Effector memory CD8-positive, alpha-beta T cell (primary cell): ENCODE measurements at regions not wholly inside any gene's neighbourhood (a gene's known extent, or its start where the extent isn't known, plus 50 kb on each side); places are given as distances from the start of the nearest gene placed in this dataset.

Source experiments
- ATAC-seq: fragments of 150-1000 bp; cut with Tn5 transposase; replicated peaks from 2 replicates; pipeline ENCODE4 v1.10.0; 2021; ENCODE audit warnings: mild to moderate bottlenecking, moderate library complexity
- DNase-seq, 3 experiments: peaks; one replicate each; pipeline ENCODE4 v3.0.0; 2021
- H3K27ac Mint-ChIP-seq, 2 donors: one replicate each; pipeline ENCODE4 v1.8.0; 2022; ENCODE audit warnings: mild to moderate bottlenecking in 2 of 2, mixed read lengths in 2 of 2, moderate library complexity in 2 of 2
- H3K27me3 Mint-ChIP-seq, 2 donors: one replicate each; pipeline ENCODE4 v1.8.0; 2022; ENCODE audit warnings: mixed read lengths in 2 of 2
- H3K36me3 Mint-ChIP-seq: one replicate; pipeline ENCODE4 v1.8.0; 2022; ENCODE audit warnings: mild to moderate bottlenecking, moderate library complexity, mixed read lengths; ENCODE audit not compliant: insufficient read depth
- H3K4me1 Mint-ChIP-seq, 2 donors: one replicate each; pipeline ENCODE4 v1.8.0; 2022; ENCODE audit warnings: low read depth in 2 of 2, mixed read lengths in 2 of 2
- H3K4me3 Mint-ChIP-seq, 2 donors: one replicate each; pipeline ENCODE4 v1.8.0; 2022; ENCODE audit warnings: mild to moderate bottlenecking in 2 of 2, mixed read lengths in 2 of 2, moderate library complexity in 2 of 2
- H3K9me3 Mint-ChIP-seq, 2 donors: one replicate each; pipeline ENCODE4 v1.8.0; 2022; ENCODE audit warnings: mixed read lengths in 2 of 2

DNA sequence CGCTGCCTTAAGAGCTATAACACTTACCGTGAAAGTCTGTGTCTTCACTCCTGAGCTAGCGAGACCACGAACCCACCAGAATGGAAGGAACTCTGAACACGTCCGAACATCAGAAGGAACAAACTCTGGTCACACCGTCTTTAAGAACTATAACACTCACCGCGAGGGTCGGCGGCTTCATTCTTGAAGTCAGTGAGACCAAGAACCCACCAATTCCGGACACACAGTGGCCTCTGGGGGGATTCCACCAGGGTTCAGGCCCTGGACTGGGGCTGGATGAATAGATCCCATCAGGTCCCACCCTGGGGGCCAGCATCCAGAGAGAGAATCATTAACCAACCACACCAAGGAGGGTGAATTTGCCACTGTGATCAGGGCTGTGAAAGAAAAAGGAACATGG lies 55.8 kb upstream of the ATP12A start:
- H3K9me3 Mint-ChIP-seq = no peaks in the 10 kb centered on the region
- no peaks in the 10 kb centered on the region for H3K27me3 Mint-ChIP-seq
- peaks cover 5% of the 10 kb centered on the region for H3K36me3 Mint-ChIP-seq
- DNase-seq = no peak
- peak overlapping the region; percentile 71 to 93 for H3K27ac Mint-ChIP-seq
- no peak for ATAC-seq
- no peak overlapping the region for H3K4me3 Mint-ChIP-seq
- peaks cover 31 to 39% of the 10 kb centered on the region in 2 donors for H3K4me1 Mint-ChIP-seq

DNA sequence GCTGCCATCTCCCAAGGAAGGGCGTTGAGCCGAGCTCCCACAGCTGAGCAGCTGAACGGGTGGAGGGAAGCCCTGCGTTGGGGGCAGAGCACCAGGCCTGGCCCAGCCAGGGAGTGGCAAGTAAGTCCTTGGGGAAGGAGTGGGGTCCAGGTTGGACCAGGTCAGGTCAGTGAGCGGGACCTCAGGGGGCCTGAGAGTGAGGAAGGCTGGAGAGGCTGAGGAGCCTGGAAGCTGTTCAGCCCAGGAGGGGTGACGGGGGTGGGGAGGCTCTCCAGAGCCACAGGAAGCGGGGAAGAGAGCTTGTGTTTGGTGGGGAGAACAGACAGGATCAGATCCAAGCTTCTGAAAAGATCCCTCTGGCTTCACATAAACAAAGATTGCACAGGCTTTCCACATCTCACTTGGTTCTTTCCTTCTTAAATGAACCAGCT lies 55.4 kb upstream of the ATP12A start:
- DNase-seq (no peak), ATAC-seq (no peak)
- Mint-ChIP-seq H3K27ac (peak overlapping the region; percentile 71 to 93), H3K27me3 (no peaks in the 10 kb centered on the region), H3K4me1 (peaks cover 29 to 35% of the 10 kb centered on the region in 2 donors), H3K36me3 (peaks cover under 1% of the 10 kb centered on the region), H3K4me3 (peak overlapping the region in 1 of 2 donors; percentile 51), H3K9me3 (no peaks in the 10 kb centered on the region)

DNA sequence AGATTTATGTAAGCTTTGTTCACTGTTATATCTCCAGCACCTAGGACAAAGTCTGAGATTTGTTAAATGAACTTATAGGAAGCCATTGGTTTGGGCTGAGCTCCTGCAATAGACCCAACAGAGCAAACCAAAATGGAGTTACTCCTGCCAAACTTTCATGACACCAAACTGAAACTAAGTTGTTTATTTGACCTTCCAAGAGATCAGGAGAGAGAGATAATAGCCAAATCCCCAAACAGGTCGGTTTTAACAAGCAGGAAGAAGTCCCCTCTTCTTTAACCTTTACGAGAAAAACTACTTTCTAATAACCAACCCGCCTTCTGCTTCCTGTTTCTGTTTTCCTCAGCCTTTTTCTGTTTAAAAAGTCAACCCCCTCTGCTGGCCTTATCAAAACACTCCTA lies 54.9 kb upstream of the ATP12A start:
- Mint-ChIP-seq H3K4me1 (peaks cover 28 to 37% of the 10 kb centered on the region in 2 donors), H3K36me3 (no peaks in the 10 kb centered on the region), H3K9me3 (no peaks in the 10 kb centered on the region), H3K27me3 (no peaks in the 10 kb centered on the region), H3K27ac (peak overlapping the region; percentile 71 to 93), H3K4me3 (peak overlapping the region; percentile 48 to 51)
- ATAC-seq (peak; percentile 17), DNase-seq (no peak)

DNA sequence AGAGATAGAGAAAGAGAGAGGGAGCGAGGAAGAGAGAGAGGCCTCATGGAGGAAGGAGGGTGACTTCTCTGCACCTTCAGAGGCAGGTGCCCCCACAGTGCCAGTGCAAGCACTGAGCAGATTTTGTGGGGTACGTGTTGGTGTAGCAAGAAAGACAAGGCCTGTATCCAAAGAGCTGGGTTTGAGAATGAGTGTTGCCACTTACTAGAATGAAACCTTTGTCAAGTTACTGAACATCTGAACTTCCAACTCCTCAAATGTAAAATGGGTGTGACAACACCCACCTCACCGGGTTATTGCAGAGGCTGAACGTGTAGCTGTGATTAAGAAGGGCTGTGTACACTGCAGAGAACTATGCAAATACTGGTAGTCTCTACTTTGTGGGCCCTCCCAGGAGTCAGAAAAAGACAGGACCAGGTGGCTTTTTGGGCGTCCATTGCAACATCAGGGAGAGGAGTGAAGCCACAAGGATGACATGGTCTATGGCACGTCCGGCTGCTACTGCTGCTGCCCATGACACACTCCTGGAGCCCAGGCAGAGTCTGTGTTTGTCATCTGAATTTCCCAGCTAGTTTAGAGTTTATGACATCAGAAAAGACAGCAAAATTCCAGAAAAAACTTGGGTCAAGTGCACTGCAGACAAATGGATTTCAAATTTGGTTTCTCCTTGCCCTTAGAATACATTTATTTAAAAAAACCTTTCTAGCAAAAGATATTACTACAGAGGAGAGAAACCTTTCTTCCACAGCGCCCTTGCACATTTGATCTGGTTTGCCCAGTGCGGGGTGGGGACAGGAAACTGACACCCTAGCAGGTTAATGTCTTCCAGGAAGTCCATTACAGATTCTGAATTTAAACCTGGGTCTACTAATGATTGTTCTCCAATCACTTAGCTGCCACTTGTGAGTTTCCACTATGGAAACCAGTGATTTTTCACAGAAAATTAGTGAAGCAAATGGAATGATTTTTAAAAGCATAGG lies 54.0 kb upstream of the ATP12A start:
- DNase-seq (peak; percentile 24 to 27 (median 26)), ATAC-seq (peak; percentile 82)
- Mint-ChIP-seq H3K9me3 (no peaks in the 10 kb centered on the region), H3K27me3 (no peaks in the 10 kb centered on the region), H3K36me3 (no peaks in the 10 kb centered on the region), H3K27ac (peak overlapping the region; percentile 71 to 93), H3K4me1 (peaks cover 33 to 43% of the 10 kb centered on the region in 2 donors), H3K4me3 (peak overlapping the region; percentile 48 to 51)

DNA sequence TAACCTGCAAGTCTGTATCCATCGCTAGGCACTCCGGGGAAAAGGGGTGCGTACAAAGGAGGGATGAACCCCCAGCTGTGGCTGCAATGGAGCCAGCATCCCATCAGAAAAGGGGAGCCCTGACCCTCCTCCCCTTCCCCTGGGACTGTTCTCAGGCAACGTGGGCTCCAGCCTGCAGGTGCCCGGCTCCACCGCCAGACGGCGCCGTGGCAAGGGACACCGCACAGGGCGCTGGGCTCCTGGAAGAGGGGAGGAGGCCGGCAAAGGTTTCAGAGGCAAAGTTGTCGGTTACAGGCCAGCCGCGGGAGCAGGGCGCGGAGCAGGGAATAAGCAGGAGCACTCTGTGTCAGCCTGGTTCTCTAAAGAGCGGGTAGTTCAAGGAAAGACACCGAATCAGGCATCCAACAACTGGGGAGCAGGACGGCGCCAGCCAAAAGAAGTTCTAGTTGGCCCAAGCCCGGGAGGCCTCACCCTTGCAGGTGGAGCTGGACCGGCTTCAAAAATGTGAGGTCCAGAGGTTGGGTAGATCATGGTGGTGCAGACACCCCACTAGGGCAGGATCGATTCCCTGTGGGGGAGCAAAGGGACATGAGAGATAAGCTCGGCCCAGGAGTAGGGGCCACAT lies 53.0 kb upstream of the ATP12A start:
- DNase-seq = no peak
- Mint-ChIP-seq H3K4me3 (no peak overlapping the region), H3K27ac (peak overlapping the region; percentile 71 to 93)

DNA sequence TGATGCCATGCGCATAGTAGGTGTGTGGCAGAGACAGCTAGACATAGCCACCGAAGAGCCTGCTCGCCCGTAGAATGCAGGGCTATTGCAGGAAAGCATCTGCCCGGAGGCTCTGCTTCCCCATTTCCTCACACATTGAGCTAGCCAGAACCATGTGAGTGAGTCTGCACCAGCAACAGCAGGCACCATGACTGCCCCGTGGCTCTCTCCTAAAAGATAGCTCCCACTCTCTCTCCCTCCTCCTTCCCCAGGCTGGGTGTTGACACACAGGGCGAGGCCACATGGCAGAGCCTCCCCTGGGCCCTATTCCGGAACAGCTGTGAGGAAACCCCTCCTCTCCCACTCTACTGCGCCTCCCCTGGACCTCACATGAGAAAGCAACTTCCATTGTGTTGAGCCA lies 52.3 kb upstream of the ATP12A start:
- ATAC-seq (no peak), DNase-seq (no peak)
- Mint-ChIP-seq H3K27ac (peak overlapping the region in 1 of 2 donors; percentile 75), H3K4me3 (no peak overlapping the region), H3K4me1 (peaks cover 30 to 44% of the 10 kb centered on the region in 2 donors), H3K27me3 (no peaks in the 10 kb centered on the region), H3K9me3 (no peaks in the 10 kb centered on the region), H3K36me3 (no peaks in the 10 kb centered on the region)

More for the DNA sequence above, 53.0 kb upstream of the ATP12A start:
- H3K9me3 Mint-ChIP-seq = no peaks in the 10 kb centered on the region
- ATAC-seq = no peak
- H3K36me3 Mint-ChIP-seq = no peaks in the 10 kb centered on the region
- H3K4me1 Mint-ChIP-seq = peaks cover 30 to 44% of the 10 kb centered on the region in 2 donors
- no peaks in the 10 kb centered on the region for H3K27me3 Mint-ChIP-seq

DNA sequence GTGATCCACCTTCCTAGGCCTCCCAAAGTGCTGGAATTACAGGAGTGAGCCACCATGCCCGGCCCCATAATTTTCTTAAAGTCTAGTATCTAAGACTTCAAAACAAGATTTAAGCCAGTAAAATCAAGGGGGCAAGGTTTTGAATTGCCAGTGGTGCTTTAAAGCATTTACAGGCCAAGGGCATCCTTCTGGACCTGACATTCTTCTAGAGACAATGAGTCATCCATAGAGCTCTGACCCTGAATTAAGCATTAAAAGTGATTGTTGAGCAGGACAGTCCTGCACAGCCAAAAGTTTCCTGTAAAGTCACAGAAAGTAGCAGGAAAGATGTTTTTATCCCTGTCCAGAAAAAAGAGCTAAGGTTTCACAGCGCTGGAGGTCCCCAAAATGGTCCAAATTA lies 50.9 kb upstream of the ATP12A start:
- Mint-ChIP-seq H3K4me1 (peaks cover 33 to 44% of the 10 kb centered on the region in 2 donors), H3K9me3 (no peaks in the 10 kb centered on the region), H3K4me3 (peak overlapping the region in 1 of 2 donors; percentile 33), H3K36me3 (no peaks in the 10 kb centered on the region), H3K27me3 (no peaks in the 10 kb centered on the region), H3K27ac (peak overlapping the region in 1 of 2 donors; percentile 82)
- ATAC-seq = no peak
- no peak for DNase-seq

DNA sequence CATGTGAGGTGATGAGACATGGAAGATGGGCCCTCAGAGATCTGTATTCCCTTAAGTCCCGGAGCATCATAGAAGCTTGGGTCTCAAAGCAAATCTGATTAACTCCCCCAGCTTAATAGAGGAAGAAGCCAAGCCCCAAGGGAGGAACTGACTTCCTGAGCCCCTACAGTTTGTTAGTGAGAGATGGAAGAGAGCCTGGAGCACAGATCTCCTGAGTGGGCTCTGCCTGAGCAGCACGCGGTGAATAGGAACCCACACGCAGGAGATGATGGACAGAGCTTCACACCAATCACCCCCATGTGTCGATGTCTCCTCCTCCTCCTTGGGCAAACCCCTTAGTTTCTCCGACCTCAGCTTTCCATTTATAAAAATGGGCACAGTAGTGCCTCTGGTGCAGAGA lies 50.1 kb upstream of the ATP12A start:
- no peaks in the 10 kb centered on the region for H3K9me3 Mint-ChIP-seq
- ATAC-seq (no peak), DNase-seq (no peak)
- H3K4me3 Mint-ChIP-seq = no peak overlapping the region
- no peaks in the 10 kb centered on the region for H3K27me3 Mint-ChIP-seq
- peaks cover 28 to 37% of the 10 kb centered on the region in 2 donors for H3K4me1 Mint-ChIP-seq
- H3K27ac Mint-ChIP-seq = peak overlapping the region; percentile 3 to 82
- H3K36me3 Mint-ChIP-seq = no peaks in the 10 kb centered on the region
